SK-N-SH (cell line): ENCODE measurements at regions not wholly inside any gene's neighbourhood (a gene's known extent, or its start where the extent isn't known, plus 50 kb on each side); places are given as distances from the start of the nearest gene placed in this dataset.
"Not testable (repeated sequence)": the region's sequence is repeated elsewhere in the genome, so short reads cannot be mapped to it uniquely, and the experiment has no call there.

ENCODE experiments used
- CTCF ChIA-PET: fragments of 300-600, 350-600 bp; formaldehyde crosslinking; extraction: SDS; loops from one replicate; lab custom pipeline; 2021; lab: Yijun Ruan, JAX
- POLR2A ChIA-PET: fragments of 350-600 bp; sonication (Branson Sonifier 250); formaldehyde crosslinking; extraction: SDS; loops from one replicate; lab custom pipeline; 2020; ENCODE audit warnings: antibody characterized with exemption, inconsistent platforms; lab: Yijun Ruan, JAX
- DNase-seq: peaks from one replicate; pipeline ENCODE4 v3.0.0; 2012
- H2AFZ ChIP-seq: fragments of 200-600 bp; sonication (generic); 2 replicates; pipeline ENCODE4 v1.8.1; 2016; ENCODE audit warnings: antibody characterized with exemption, mild to moderate bottlenecking, low read depth
- H3F3A ChIP-seq: fragments of 200-600 bp; sonication (generic); replicated peaks from 2 replicates; pipeline ENCODE3; 2016; ENCODE audit warnings: antibody characterized with exemption, mild to moderate bottlenecking; ENCODE audit not compliant: insufficient read depth
- H3K27ac ChIP-seq, 2 experiments: fragments of 200-500 bp in 1 of 2; fragments of 200-600 bp in 1 of 2; sonication (Bioruptor generic) in 1 of 2; sonication (generic), shearing (Covaris generic) in 1 of 2; 2 replicates each; pipeline versions ENCODE4 v1.5.1 to v1.6.1; 2014 to 2016; ENCODE audit warnings: low read depth in 2 of 2, inconsistent platforms in 1 of 2, low read length in 1 of 2, mild to moderate bottlenecking in 1 of 2, mixed read lengths in 1 of 2
- H3K27me3 ChIP-seq: fragments of 200-600 bp; sonication (generic), shearing (Covaris generic); 2 replicates; pipeline ENCODE4 v1.6.1; 2016; ENCODE audit warnings: mixed run types; ENCODE audit not compliant: insufficient read depth
- H3K36me3 ChIP-seq, 2 experiments: fragments of 200-500 bp in 1 of 2; fragments of 200-600 bp in 1 of 2; sonication (Bioruptor generic) in 1 of 2; sonication (generic) in 1 of 2; replicated peaks in 1 of 2; 2 replicates each; pipeline versions ENCODE3 to v1.5.1; 2014 to 2016; ENCODE audit warnings: low read length in 1 of 2, mild to moderate bottlenecking in 1 of 2; ENCODE audit not compliant: insufficient read depth in 2 of 2, control insufficient read depth in 1 of 2
- H3K4me1 ChIP-seq, 2 experiments: fragments of 200-500 bp in 1 of 2; fragments of 200-600 bp in 1 of 2; sonication (Bioruptor generic) in 1 of 2; sonication (generic), shearing (Covaris generic) in 1 of 2; 2 replicates each; pipeline versions ENCODE4 v1.5.1 to v1.6.1; 2014 to 2016; ENCODE audit warnings: low read depth in 1 of 2, low read length in 1 of 2, mixed run types in 1 of 2; ENCODE audit not compliant: insufficient read depth in 2 of 2, control insufficient read depth in 1 of 2
- H3K4me2 ChIP-seq: fragments of 200-600 bp; sonication (generic), shearing (Covaris generic); 2 replicates; pipeline ENCODE4 v1.6.1; 2017; ENCODE audit warnings: mixed run types
- H3K4me3 ChIP-seq, 2 experiments: fragments of 200-500 bp in 1 of 2; fragments of 200-600 bp in 1 of 2; sonication (Bioruptor generic) in 1 of 2; sonication (generic), shearing (Covaris generic) in 1 of 2; 2 replicates each; pipeline versions ENCODE4 v1.5.1 to v1.8.1; 2014 to 2016; ENCODE audit warnings: low read depth in 2 of 2, inconsistent platforms in 1 of 2, low read length in 1 of 2, mild to moderate bottlenecking in 1 of 2, mixed read lengths in 1 of 2, moderate library complexity in 1 of 2
- H3K79me2 ChIP-seq: fragments of 200-600 bp; sonication (generic); 2 replicates; pipeline ENCODE4 v1.8.1; 2017; ENCODE audit warnings: mild to moderate bottlenecking; ENCODE audit not compliant: insufficient read depth
- H3K9ac ChIP-seq: fragments of 200-600 bp; sonication (generic); 2 replicates; pipeline ENCODE4 v1.6.1; 2017; ENCODE audit warnings: mixed run types
- H3K9me2 ChIP-seq: fragments of 200-600 bp; sonication (generic); 2 replicates; pipeline ENCODE4 v1.6.1; 2017; ENCODE audit warnings: mixed run types
- H3K9me3 ChIP-seq: fragments of 200-600 bp; sonication (generic); 2 replicates; pipeline ENCODE4 v1.6.1; 2017; ENCODE audit warnings: mixed run types, mild to moderate bottlenecking, moderate library complexity
- H4K20me1 ChIP-seq: fragments of 200-600 bp; sonication (generic); 2 replicates; pipeline ENCODE4 v1.6.1; 2017; ENCODE audit warnings: mild to moderate bottlenecking, mixed run types; ENCODE audit not compliant: insufficient read depth
- FOSL2 ChIP-seq: IDR thresholded peaks from 2 replicates; pipeline ENCODE4 v1.4.0; 2012; ENCODE audit warnings: low read depth, mild to moderate bottlenecking, moderate library complexity, borderline replicate concordance
- JUND ChIP-seq: IDR thresholded peaks from 2 replicates; pipeline ENCODE4 v1.4.0; 2012
- WGBS: methylation state at CpG from one replicate; pipeline ENCODE4 v1.1.6; 2017; ENCODE audit warnings: low lambda C conversion rate; 5-methylcytosine and 5-hydroxymethylcytosine counted together

DNA sequence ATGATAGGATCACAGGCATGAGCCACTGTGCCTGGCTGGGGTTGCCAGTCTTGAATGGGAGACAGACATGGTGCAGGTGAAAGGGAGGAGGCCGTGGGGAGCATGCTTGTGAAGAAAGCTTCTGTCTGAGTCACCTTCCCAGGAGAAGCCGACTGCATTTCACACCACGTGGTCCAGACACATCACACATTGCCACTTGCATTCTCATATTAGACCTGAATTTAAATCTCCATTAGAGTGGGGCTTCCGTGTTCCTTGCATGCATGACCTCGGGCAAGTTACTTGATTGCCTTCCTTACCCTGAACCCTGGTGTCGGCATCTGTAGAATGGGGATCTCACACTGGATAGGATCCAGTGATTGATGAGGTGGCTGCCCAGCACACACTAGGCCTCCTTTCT lies 2899.6 kb downstream of the RPIA start:
- DNase-seq, CTCF ChIA-PET, H3K4me3 ChIP-seq, H2AFZ ChIP-seq, H3K9ac ChIP-seq, POLR2A ChIA-PET, H3K4me2 ChIP-seq, H4K20me1 ChIP-seq, H3F3A ChIP-seq, H3K9me2 ChIP-seq, H3K9me3 ChIP-seq, H3K27ac ChIP-seq, H3K4me1 ChIP-seq, H3K36me3 ChIP-seq, H3K79me2 ChIP-seq: not testable (repeated sequence)
- 63% methylated on average over 6 of the region's 6 CpGs for WGBS
- peaks cover 36% of the 10 kb centered on the region for H3K27me3 ChIP-seq

GRCh38 chr2:91597436-91597835 lies 2906.0 kb downstream of the RPIA start:
- H3K4me2 ChIP-seq, H4K20me1 ChIP-seq, H3K4me3 ChIP-seq, H3K9me2 ChIP-seq, H3K9me3 ChIP-seq, H3K9ac ChIP-seq, H3K27me3 ChIP-seq, DNase-seq, H2AFZ ChIP-seq, H3K27ac ChIP-seq, H3K36me3 ChIP-seq, H3F3A ChIP-seq, H3K79me2 ChIP-seq, POLR2A ChIA-PET, CTCF ChIA-PET: not testable (repeated sequence)
- H3K4me1 ChIP-seq = peaks cover 0 to 10% of the 10 kb centered on the region in 2 experiments; a peak in 1 of 4 replicates
- WGBS = 36% methylated on average over 7 of the region's 7 CpGs

GRCh38 chr2:91598519-91598918 lies 2907.0 kb downstream of the RPIA start:
- H3K36me3 ChIP-seq, DNase-seq, CTCF ChIA-PET, H3F3A ChIP-seq, POLR2A ChIA-PET, H3K9me3 ChIP-seq, H2AFZ ChIP-seq, H3K27me3 ChIP-seq, H3K9ac ChIP-seq, H3K4me3 ChIP-seq, H3K79me2 ChIP-seq, H4K20me1 ChIP-seq, H3K9me2 ChIP-seq: not testable (repeated sequence)
- TF ChIP-seq FOSL2 = peak; percentile 16; the same call in 1 of the 2 replicates
- Histone ChIP-seq H3K4me1 (peaks cover 0 to 10% of the 10 kb centered on the region in 2 experiments; a peak in 1 of 4 replicates), H3K27ac (peak overlapping the region in 1 of 2 experiments; percentile 29; a peak in 2 of 4 replicates), H3K4me2 (peak overlapping the region; percentile 20)
- WGBS = 46% methylated on average over 4 of the region's 4 CpGs

DNA sequence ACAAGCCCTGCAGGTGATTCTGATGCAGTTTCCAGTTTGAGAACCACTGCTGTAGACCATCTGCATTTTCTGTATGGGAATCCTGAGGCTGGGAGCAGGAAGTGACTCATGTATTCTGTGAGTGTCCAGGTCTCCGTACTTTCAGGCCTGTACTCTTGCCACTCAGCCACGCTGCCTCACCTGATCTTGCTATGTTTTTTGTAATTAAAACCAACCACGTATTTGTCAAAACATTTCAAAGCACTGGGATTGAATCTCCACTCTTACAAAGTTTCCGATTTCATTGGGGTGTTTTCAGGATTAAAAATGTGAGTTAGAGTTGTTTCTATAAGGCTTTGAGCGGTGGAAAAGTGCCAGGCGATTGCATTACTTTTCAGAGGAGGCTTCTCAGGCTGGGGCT lies 2907.5 kb downstream of the RPIA start:
- H3K9ac ChIP-seq, H4K20me1 ChIP-seq, H3K79me2 ChIP-seq, POLR2A ChIA-PET, H2AFZ ChIP-seq, H3K9me2 ChIP-seq, H3K4me3 ChIP-seq, H3K36me3 ChIP-seq, H3F3A ChIP-seq, DNase-seq, H3K9me3 ChIP-seq, CTCF ChIA-PET, H3K27me3 ChIP-seq: not testable (repeated sequence)
- TF ChIP-seq JUND = peak; percentile 14; the same call in 1 of the 2 replicates
- Histone ChIP-seq H3K4me1 (peaks cover 0 to 10% of the 10 kb centered on the region in 2 experiments; a peak in 1 of 4 replicates), H3K4me2 (peak overlapping the region; percentile 20; the same call in 1 of the 2 replicates), H3K27ac (peak overlapping the region in 1 of 2 experiments; percentile 29; a peak in 2 of 4 replicates)
- WGBS = 54% methylated on average over 6 of the region's 6 CpGs

DNA sequence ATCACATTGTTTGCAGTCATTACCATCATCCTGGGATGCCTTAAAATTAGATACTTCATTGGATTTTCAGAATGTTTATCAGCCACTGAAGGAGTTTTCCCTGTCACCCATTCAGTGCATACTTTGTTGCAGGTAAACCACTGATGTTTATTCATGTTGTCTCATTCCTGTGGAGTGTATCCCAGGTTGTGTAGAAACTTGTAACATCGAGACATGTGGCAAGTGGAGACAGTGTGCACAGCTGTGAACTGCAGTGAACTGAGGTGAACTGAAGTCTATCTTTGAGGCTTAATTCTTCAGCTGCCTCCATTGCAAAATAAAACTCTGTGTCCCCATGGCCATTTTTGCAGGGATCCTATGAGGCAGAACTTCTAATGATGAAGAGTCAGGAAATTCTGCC lies 2911.4 kb downstream of the RPIA start:
- H3K9me3 ChIP-seq, H3F3A ChIP-seq, CTCF ChIA-PET, POLR2A ChIA-PET, H3K79me2 ChIP-seq, H3K36me3 ChIP-seq, H3K4me2 ChIP-seq, DNase-seq, H4K20me1 ChIP-seq, H3K9me2 ChIP-seq, H2AFZ ChIP-seq, H3K27ac ChIP-seq, H3K9ac ChIP-seq, H3K27me3 ChIP-seq, H3K4me3 ChIP-seq: not testable (repeated sequence)
- WGBS = 7% methylated on average over 1 of the region's 1 CpG
- H3K4me1 ChIP-seq = peaks cover 0 to 10% of the 10 kb centered on the region in 2 experiments; a peak in 1 of 4 replicates

GRCh38 chr2:91603996-91604395 lies 2912.5 kb downstream of the RPIA start:
- CTCF ChIA-PET, H3K4me1 ChIP-seq, H3K79me2 ChIP-seq, H3K27me3 ChIP-seq, DNase-seq, H3K4me3 ChIP-seq, POLR2A ChIA-PET, H3K4me2 ChIP-seq, H3K9me3 ChIP-seq, H2AFZ ChIP-seq, H3K9me2 ChIP-seq, H3K27ac ChIP-seq, H4K20me1 ChIP-seq, H3K9ac ChIP-seq, H3K36me3 ChIP-seq, H3F3A ChIP-seq: not testable (repeated sequence)
- 33% methylated on average over 2 of the region's 3 CpGs for WGBS
